H1 (cell line): ENCODE measurements at regions not wholly inside any gene's neighbourhood (a gene's known extent, or its start where the extent isn't known, plus 50 kb on each side); places are given as distances from the start of the nearest gene placed in this dataset.

Experiments used
- CTCF ChIA-PET: fragments of 300-600 bp; sonication (Branson Sonifier 250); formaldehyde crosslinking; loops from one replicate; lab custom pipeline; 2021; ENCODE audit not compliant: partially characterized antibody; lab: Charles Lee
- POLR2A ChIA-PET: fragments of 300-600 bp; sonication (Branson Sonifier 250); formaldehyde crosslinking; loops from one replicate; lab custom pipeline; 2021; ENCODE audit warnings: inconsistent platforms; ENCODE audit not compliant: partially characterized antibody; lab: Charles Lee
- DNase-seq, 2 experiments: peaks; one replicate each; pipeline versions ENCODE4 v3.0.0 to v3.0.0-alpha.2; 2010 to 2022; ENCODE audit warnings: low spot score in 2 of 2, low read depth in 1 of 2, mixed read lengths in 1 of 2
- FAIRE-seq: peaks from 2 replicates; lab custom pipeline; 2011; peaks lifted over from hg19 to GRCh38; lab: Jason Lieb, UNC
- H2AFZ ChIP-seq: 2 replicates; pipeline ENCODE4 v1.8.1; 2012; ENCODE audit warnings: low read length, inconsistent platforms
- H2AK5ac ChIP-seq: 2 replicates; pipeline ENCODE4 v1.6.1; 2013; ENCODE audit warnings: low read depth, low read length
- H2BK120ac ChIP-seq: replicated peaks from 2 replicates; pipeline ENCODE3; 2013; ENCODE audit warnings: low read depth, low read length, inconsistent platforms
- H2BK12ac ChIP-seq: 2 replicates; pipeline ENCODE4 v1.6.1; 2013; ENCODE audit warnings: low read depth, low read length
- H2BK15ac ChIP-seq: 2 replicates; pipeline ENCODE4 v1.6.1; 2013; ENCODE audit warnings: low read length
- H2BK20ac ChIP-seq: 2 replicates; pipeline ENCODE4 v1.6.1; 2013; ENCODE audit warnings: low read length
- H2BK5ac ChIP-seq: 2 replicates; pipeline ENCODE4 v1.6.1; 2013; ENCODE audit warnings: low read depth, low read length
- H3K14ac ChIP-seq: 2 replicates; pipeline ENCODE4 v1.6.1; 2013; ENCODE audit warnings: inconsistent platforms; ENCODE audit not compliant: insufficient read length
- H3K18ac ChIP-seq: 2 replicates; pipeline ENCODE4 v1.6.1; 2013; ENCODE audit warnings: low read length; ENCODE audit errors: extremely low read depth
- H3K23ac ChIP-seq: 2 replicates; pipeline ENCODE4 v1.6.1; 2013; ENCODE audit warnings: inconsistent platforms; ENCODE audit not compliant: insufficient read length
- H3K23me2 ChIP-seq: 2 replicates; pipeline ENCODE4 v1.6.1; 2013; ENCODE audit warnings: low read depth, low read length
- H3K27ac ChIP-seq: 2 replicates; pipeline ENCODE4 v1.6.1; 2011; ENCODE audit warnings: low read depth, low read length, inconsistent platforms
- H3K27me3 ChIP-seq, 4 experiments: replicated peaks in 1 of 4; 1 replicate in 1 of 4; 2 replicates in 3 of 4; pipeline versions ENCODE4 v1.6.1 to v1.8.1; 2011 to 2013; ENCODE audit warnings: low read length in 3 of 4, mild to moderate bottlenecking in 3 of 4, inconsistent platforms in 2 of 4, mixed read lengths in 2 of 4, moderate library complexity in 1 of 4; ENCODE audit not compliant: control insufficient read depth in 3 of 4, insufficient read depth in 3 of 4; ENCODE audit errors: extremely low read depth in 1 of 4
- H3K36me3 ChIP-seq, 4 experiments: 2 replicates each; pipeline versions ENCODE4 v1.6.1 to v1.8.1; 2011 to 2013; ENCODE audit warnings: mild to moderate bottlenecking in 4 of 4, low read length in 3 of 4, moderate library complexity in 2 of 4, control low read depth in 1 of 4, inconsistent platforms in 1 of 4; ENCODE audit not compliant: insufficient read depth in 4 of 4, control insufficient read depth in 2 of 4
- H3K4ac ChIP-seq: replicated peaks from 2 replicates; pipeline ENCODE3; 2013; ENCODE audit warnings: low read length, low read depth, mixed read lengths, inconsistent platforms; ENCODE audit not compliant: insufficient read length
- H3K4me1 ChIP-seq, 4 experiments: replicated peaks in 1 of 4; 1 replicate in 1 of 4; 2 replicates in 3 of 4; pipeline versions ENCODE4 v1.6.1 to v1.8.1; 2011 to 2013; ENCODE audit warnings: low read length in 3 of 4, inconsistent platforms in 2 of 4, mixed read lengths in 1 of 4; ENCODE audit not compliant: insufficient read depth in 4 of 4, control insufficient read depth in 3 of 4
- H3K4me2 ChIP-seq, 2 experiments: 2 replicates each; pipeline versions ENCODE4 v1.6.1 to v1.8.1; 2011 to 2013; ENCODE audit warnings: low read depth in 2 of 2, low read length in 2 of 2, control low read depth in 1 of 2, inconsistent platforms in 1 of 2, mild to moderate bottlenecking in 1 of 2; ENCODE audit not compliant: insufficient read depth in 1 of 2
- H3K4me3 ChIP-seq, 4 experiments: fragments of 200-600, 300-600 bp in 1 of 4; sonication (generic), shearing (Covaris generic), sonication (Bioruptor Twin) in 1 of 4; 2 replicates each; pipeline versions ENCODE4 v1.5.1 to v1.8.1; 2011 to 2016; ENCODE audit warnings: low read length in 4 of 4, low read depth in 3 of 4, control low read depth in 2 of 4, inconsistent platforms in 2 of 4, mild to moderate bottlenecking in 2 of 4, mixed read lengths in 1 of 4, moderate library complexity in 1 of 4; ENCODE audit not compliant: insufficient read depth in 2 of 4; ENCODE audit errors: extremely low read depth in 1 of 4
- H3K56ac ChIP-seq: replicated peaks from 2 replicates; pipeline ENCODE3; 2013; ENCODE audit warnings: low read depth, mild to moderate bottlenecking, mixed read lengths, low read length, inconsistent platforms; ENCODE audit not compliant: insufficient read length
- H3K79me1 ChIP-seq: 2 replicates; pipeline ENCODE4 v1.6.1; 2013; ENCODE audit warnings: low read depth, low read length, control low read depth
- H3K79me2 ChIP-seq, 2 experiments: 2 replicates each; pipeline versions ENCODE4 v1.6.1 to v1.8.1; 2012 to 2013; ENCODE audit warnings: low read length in 2 of 2, mild to moderate bottlenecking in 2 of 2, inconsistent platforms in 1 of 2; ENCODE audit not compliant: insufficient read depth in 2 of 2, control insufficient read depth in 1 of 2
- H3K9ac ChIP-seq, 4 experiments: replicated peaks in 1 of 4; 1 replicate in 1 of 4; 2 replicates in 3 of 4; pipeline versions ENCODE4 v1.6.1 to v1.8.1; 2011 to 2013; ENCODE audit warnings: low read depth in 3 of 4, low read length in 3 of 4, control low read depth in 2 of 4, mild to moderate bottlenecking in 2 of 4, moderate library complexity in 2 of 4, inconsistent platforms in 1 of 4; ENCODE audit errors: extremely low read depth in 1 of 4
- H3K9me3 ChIP-seq, 2 experiments: 2 replicates each; pipeline versions ENCODE4 v1.6.1 to v1.8.1; 2012 to 2013; ENCODE audit warnings: mild to moderate bottlenecking in 2 of 2, moderate library complexity in 2 of 2, control low read depth in 1 of 2, inconsistent platforms in 1 of 2, low read depth in 1 of 2, low read length in 1 of 2, mixed read lengths in 1 of 2; ENCODE audit not compliant: insufficient read depth in 2 of 2
- H4K20me1 ChIP-seq, 2 experiments: replicated peaks in 1 of 2; 2 replicates each; pipeline versions ENCODE3 to v1.8.1; 2011 to 2013; ENCODE audit warnings: inconsistent platforms in 2 of 2, low read length in 2 of 2, mild to moderate bottlenecking in 1 of 2; ENCODE audit not compliant: insufficient read depth in 2 of 2, control insufficient read depth in 1 of 2
- H4K5ac ChIP-seq: 2 replicates; pipeline ENCODE4 v1.6.1; 2013; ENCODE audit warnings: low read length, low read depth, mixed read lengths, inconsistent platforms; ENCODE audit not compliant: insufficient read length
- H4K8ac ChIP-seq: 2 replicates; pipeline ENCODE4 v1.8.0; 2013; ENCODE audit warnings: mild to moderate bottlenecking, moderate library complexity, low read length, inconsistent platforms; ENCODE audit not compliant: insufficient read depth; ENCODE audit errors: extremely low read depth
- H4K91ac ChIP-seq: replicated peaks from 2 replicates; pipeline ENCODE3; 2013; ENCODE audit warnings: low read length, mixed read lengths, inconsistent platforms; ENCODE audit not compliant: insufficient read length
- RAD21 ChIP-seq, 2 experiments: IDR thresholded peaks in 1 of 2; conservative IDR thresholded peaks in 1 of 2; 2 replicates each; pipeline ENCODE4 v1.6.1; 2011; ENCODE audit warnings: low read depth in 2 of 2, low read length in 2 of 2, improper control_type of control experiment in 1 of 2, inconsistent platforms in 1 of 2, mild to moderate bottlenecking in 1 of 2, moderate library complexity in 1 of 2

DNA sequence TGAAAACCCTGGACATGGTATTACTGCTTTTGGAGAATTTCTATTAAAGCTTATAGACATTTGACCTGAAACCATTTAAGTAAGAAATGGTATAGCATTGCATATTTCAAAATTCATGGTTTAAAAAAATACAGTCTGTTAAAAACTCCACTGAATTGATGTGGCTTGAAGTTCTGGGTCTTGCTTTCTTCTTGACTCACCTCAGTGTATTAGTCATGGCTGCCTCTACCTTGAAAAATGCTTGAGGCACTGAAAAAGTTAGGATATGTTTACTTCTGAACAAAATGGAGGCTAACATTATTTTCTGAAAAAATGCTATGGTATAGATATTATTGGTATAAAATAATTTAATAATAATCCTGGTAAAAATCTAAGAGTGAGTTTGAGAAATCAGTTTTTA, 349.2 kb downstream of the AASDHPPT start:
- no peak overlapping the region for H2BK5ac ChIP-seq
- no peak overlapping the region for H3K18ac ChIP-seq
- H3K36me3 ChIP-seq: no peaks in the 10 kb centered on the region
- H3K4ac ChIP-seq: no peak overlapping the region
- peaks cover 0 to 3% (median 0%) of the 10 kb centered on the region in 4 experiments; a peak in 1 of 7 replicates for H3K4me1 ChIP-seq
- H2AFZ ChIP-seq: no peak overlapping the region
- ChIA-PET POLR2A (no interaction called here), CTCF (interaction anchor here (1.3 to 3.5 kb wide), 2 partner anchors 10 to 11 kb away, joined by 4 to 13 read pairs; no protein-coding TSS in a partner anchor)
- H2BK15ac ChIP-seq: no peak overlapping the region
- H3K79me2 ChIP-seq: no peaks in the 10 kb centered on the region
- no peak for FAIRE-seq
- H2BK20ac ChIP-seq: no peak overlapping the region
- H3K79me1 ChIP-seq: no peaks in the 10 kb centered on the region
- no peak overlapping the region for H3K23ac ChIP-seq
- no peak overlapping the region for H2AK5ac ChIP-seq
- no peak overlapping the region for H2BK120ac ChIP-seq
- no peaks in the 10 kb centered on the region for H3K9me3 ChIP-seq
- H2BK12ac ChIP-seq: no peak overlapping the region
- no peaks in the 10 kb centered on the region for H3K27me3 ChIP-seq
- no peak overlapping the region for H3K27ac ChIP-seq
- H3K9ac ChIP-seq: no peak overlapping the region
- no peak overlapping the region for H3K4me2 ChIP-seq
- H3K23me2 ChIP-seq: no peaks in the 10 kb centered on the region
- no peak for DNase-seq
- H3K14ac ChIP-seq: no peak overlapping the region
- H4K8ac ChIP-seq: no peak overlapping the region
- no peak overlapping the region for H3K56ac ChIP-seq
- no peak overlapping the region for H3K4me3 ChIP-seq
- H4K91ac ChIP-seq: no peak overlapping the region
- H4K5ac ChIP-seq: no peak overlapping the region
- TF ChIP-seq RAD21 (IDR thresholded peaks at IDR 0.05 in 1 of 2, conservative IDR thresholded peaks at IDR 0.05 in 1 of 2; ENCODE audit: low read depth in 2 of 2, low read length in 2 of 2): no peak
- no peaks in the 10 kb centered on the region for H4K20me1 ChIP-seq
